Nephron progenitor cell (in vitro differentiated cells): ENCODE measurements at regions not wholly inside any gene's neighbourhood (a gene's known extent, or its start where the extent isn't known, plus 50 kb on each side); places are given as distances from the start of the nearest gene placed in this dataset.

Source experiments
- DNase-seq: peaks from one replicate; pipeline ENCODE4 v3.0.0; 2021
- H3K27ac Mint-ChIP-seq: 2 replicates; pipeline ENCODE4 v1.8.0; 2021; ENCODE audit warnings: mild to moderate bottlenecking, moderate library complexity, mixed read lengths
- H3K27me3 Mint-ChIP-seq: 2 replicates; pipeline ENCODE4 v1.8.0; 2021; ENCODE audit warnings: mild to moderate bottlenecking, low read depth, mixed read lengths; ENCODE audit not compliant: poor library complexity
- H3K36me3 Mint-ChIP-seq: 2 replicates; pipeline ENCODE4 v1.8.0; 2021; ENCODE audit warnings: low read depth, mixed read lengths
- H3K4me1 Mint-ChIP-seq: 2 replicates; pipeline ENCODE4 v1.8.0; 2021; ENCODE audit warnings: mixed read lengths
- H3K4me3 Mint-ChIP-seq: 2 replicates; pipeline ENCODE4 v1.8.0; 2021; ENCODE audit warnings: mild to moderate bottlenecking, moderate library complexity, mixed read lengths
- H3K9me3 Mint-ChIP-seq: 2 replicates; pipeline ENCODE4 v1.8.0; 2021; ENCODE audit warnings: mild to moderate bottlenecking, moderate library complexity, mixed read lengths
- CTCF ChIP-seq: fragments of 200-600 bp; sonication (generic); IDR thresholded peaks from 2 replicates; pipeline ENCODE4 v1.5.0; 2021; ENCODE audit warnings: antibody characterized with exemption

GRCh38 chr5:159406571-159406970 lies 76.3 kb upstream of the IL12B start:
- no peak overlapping the region for H3K4me3 Mint-ChIP-seq
- peaks cover 13% of the 10 kb centered on the region for H3K4me1 Mint-ChIP-seq
- H3K36me3 Mint-ChIP-seq, result no peaks in the 10 kb centered on the region
- TF ChIP-seq CTCF, result no peak
- no peaks in the 10 kb centered on the region for H3K9me3 Mint-ChIP-seq
- no peak overlapping the region for H3K27ac Mint-ChIP-seq
- no peak for DNase-seq
- H3K27me3 Mint-ChIP-seq, result peaks cover 24% of the 10 kb centered on the region

DNA sequence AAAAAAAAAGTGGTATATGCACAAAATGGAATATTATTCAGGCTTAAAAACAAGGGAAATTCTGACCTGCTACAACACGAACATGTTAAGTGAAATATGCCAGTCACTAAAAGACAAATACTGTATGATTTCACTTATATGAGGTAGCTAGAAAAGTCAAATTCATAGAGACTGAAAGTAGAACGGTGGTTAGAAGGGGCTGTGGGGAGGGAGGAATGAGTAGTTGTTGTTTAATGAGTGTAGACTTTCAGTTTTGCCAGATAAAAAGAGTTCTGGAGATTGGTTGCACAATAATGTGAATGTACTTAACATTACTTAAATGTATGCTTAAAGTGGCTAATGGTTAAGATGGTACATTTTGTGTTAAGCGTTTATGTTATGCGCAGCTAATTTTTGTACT lies 79.5 kb upstream of the IL12B start:
- no peaks in the 10 kb centered on the region for H3K4me1 Mint-ChIP-seq
- H3K27me3 Mint-ChIP-seq, result peaks cover 7% of the 10 kb centered on the region
- H3K9me3 Mint-ChIP-seq, result no peaks in the 10 kb centered on the region
- no peak overlapping the region for H3K4me3 Mint-ChIP-seq
- H3K36me3 Mint-ChIP-seq, result no peaks in the 10 kb centered on the region
- no peak for DNase-seq
- H3K27ac Mint-ChIP-seq, result no peak overlapping the region
- TF ChIP-seq CTCF, result no peak

DNA sequence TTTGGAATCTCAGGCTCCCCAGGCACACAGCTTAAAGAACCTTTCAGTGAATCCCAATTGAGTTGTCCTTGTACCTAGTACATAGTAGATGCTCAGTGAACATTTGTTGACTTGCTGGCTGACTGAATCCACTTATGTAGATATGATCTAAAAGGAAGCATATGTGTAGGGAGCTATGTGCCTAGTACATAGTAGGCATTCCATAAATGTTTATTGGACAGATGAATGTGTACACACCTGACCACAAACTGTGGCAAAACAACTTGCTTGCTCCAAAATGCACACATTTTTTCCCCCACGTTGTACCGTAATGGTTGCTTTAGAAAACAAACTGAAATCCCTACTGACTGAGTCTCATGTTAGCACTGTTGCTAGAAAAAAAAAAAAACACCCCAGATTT lies 80.2 kb upstream of the IL12B start:
- no peaks in the 10 kb centered on the region for H3K9me3 Mint-ChIP-seq
- H3K4me1 Mint-ChIP-seq, result no peaks in the 10 kb centered on the region
- no peak for DNase-seq
- no peak overlapping the region for H3K27ac Mint-ChIP-seq
- H3K36me3 Mint-ChIP-seq, result no peaks in the 10 kb centered on the region
- no peak for TF ChIP-seq CTCF
- no peak overlapping the region for H3K4me3 Mint-ChIP-seq
- H3K27me3 Mint-ChIP-seq, result peaks cover 7% of the 10 kb centered on the region

DNA sequence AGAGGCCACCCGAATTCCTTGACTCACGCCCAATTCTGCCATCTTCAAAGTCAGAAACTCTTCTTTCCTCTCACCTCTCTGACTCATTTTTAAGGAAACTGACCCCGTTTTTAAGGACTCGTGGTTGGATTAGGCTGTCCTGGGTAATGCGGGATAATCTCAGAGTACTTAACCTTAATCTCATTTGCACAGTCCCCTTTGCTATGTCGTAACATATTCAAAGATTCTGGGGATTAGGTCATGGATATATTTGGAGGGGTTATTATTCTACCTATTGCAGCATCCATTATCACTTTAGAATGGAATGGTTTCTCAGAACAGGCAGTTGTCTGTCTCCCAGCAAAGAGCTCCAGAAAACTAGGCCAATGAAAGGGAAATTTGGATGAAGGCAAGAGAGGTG lies 80.8 kb upstream of the IL12B start:
- H3K4me1 Mint-ChIP-seq, result no peaks in the 10 kb centered on the region
- no peak for TF ChIP-seq CTCF
- H3K27ac Mint-ChIP-seq, result no peak overlapping the region
- no peaks in the 10 kb centered on the region for H3K36me3 Mint-ChIP-seq
- DNase-seq, result no peak
- H3K27me3 Mint-ChIP-seq, result peaks cover 7% of the 10 kb centered on the region
- no peaks in the 10 kb centered on the region for H3K9me3 Mint-ChIP-seq
- no peak overlapping the region for H3K4me3 Mint-ChIP-seq

DNA sequence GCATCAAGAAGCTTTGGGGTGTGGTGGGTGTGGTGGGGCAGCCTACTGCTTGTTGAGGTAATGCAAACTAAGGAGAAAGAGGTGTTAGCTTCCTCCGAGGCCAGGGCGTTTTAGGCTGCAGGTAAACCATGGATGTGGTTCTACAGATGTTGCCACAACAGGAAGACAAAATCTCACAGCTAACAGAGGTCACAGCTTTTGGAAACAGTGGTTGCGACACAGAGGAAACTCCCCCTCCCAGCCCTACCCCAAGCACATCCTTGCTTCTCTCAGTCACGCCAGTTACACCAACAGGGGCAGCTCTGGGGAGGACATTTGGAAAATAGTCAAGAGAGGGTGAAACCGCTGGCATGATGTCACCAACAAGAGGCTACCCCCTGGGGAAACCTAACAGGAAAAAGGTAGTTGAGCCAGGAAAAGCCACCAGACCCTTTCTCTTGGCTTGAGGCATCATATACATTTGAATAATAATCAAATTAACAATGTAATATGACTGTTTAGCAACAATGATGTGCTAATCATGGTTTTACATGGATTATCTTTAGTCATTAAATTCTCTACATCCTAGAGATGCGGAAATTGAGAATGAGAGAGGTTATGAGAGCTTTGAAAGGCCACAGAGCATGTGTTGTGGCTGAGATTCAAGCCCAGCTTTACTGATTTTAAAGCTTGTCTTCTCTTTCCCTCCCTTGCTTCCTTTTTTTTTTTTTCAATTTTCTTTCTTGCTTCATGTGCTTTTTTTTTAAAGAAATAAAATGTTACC lies 82.2 kb upstream of the IL12B start:
- no peak overlapping the region for H3K4me3 Mint-ChIP-seq
- no peaks in the 10 kb centered on the region for H3K4me1 Mint-ChIP-seq
- H3K27me3 Mint-ChIP-seq, result peaks cover 3% of the 10 kb centered on the region
- no peaks in the 10 kb centered on the region for H3K9me3 Mint-ChIP-seq
- H3K27ac Mint-ChIP-seq, result no peak overlapping the region
- DNase-seq, result no peak
- no peak for TF ChIP-seq CTCF
- no peaks in the 10 kb centered on the region for H3K36me3 Mint-ChIP-seq

GRCh38 chr5:159414021-159414420 lies 83.7 kb upstream of the IL12B start:
- no peaks in the 10 kb centered on the region for H3K9me3 Mint-ChIP-seq
- no peaks in the 10 kb centered on the region for H3K4me1 Mint-ChIP-seq
- no peaks in the 10 kb centered on the region for H3K36me3 Mint-ChIP-seq
- no peak for DNase-seq
- TF ChIP-seq CTCF, result no peak
- H3K4me3 Mint-ChIP-seq, result no peak overlapping the region
- H3K27me3 Mint-ChIP-seq, result peaks cover 3% of the 10 kb centered on the region
- H3K27ac Mint-ChIP-seq, result no peak overlapping the region
